Epidermal melanocyte (primary cell): ENCODE measurements at regions not wholly inside any gene's neighbourhood (a gene's known extent, or its start where the extent isn't known, plus 50 kb on each side); places are given as distances from the start of the nearest gene placed in this dataset.

Experiments used
- DNase-seq: peaks from one replicate; pipeline ENCODE4 v3.0.0; 2011; ENCODE audit warnings: low spot score; ENCODE audit not compliant: insufficient read length

GRCh38 chr22:26995235-26995634 lies 337.8 kb downstream of the MIAT start:
- DNase-seq, result no peak

DNA sequence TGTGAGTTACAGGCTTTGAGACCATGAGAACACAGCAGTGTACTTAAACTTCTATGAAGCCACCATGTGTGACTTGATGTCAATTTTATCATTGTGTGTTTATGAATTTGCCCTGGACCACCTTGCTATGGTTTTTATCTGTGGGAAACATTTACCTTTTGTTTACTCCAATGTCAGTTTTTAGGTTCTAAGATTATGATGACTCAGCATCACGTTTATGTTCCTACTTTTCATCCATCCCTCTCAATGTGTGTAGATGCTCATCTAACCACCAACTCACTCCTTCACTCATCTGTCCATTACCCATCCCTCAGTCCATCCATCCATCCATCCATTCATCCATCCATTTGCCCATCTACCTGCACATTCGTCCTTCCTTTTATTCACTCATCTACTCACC lies 338.8 kb downstream of the MIAT start:
- no peak for DNase-seq

DNA sequence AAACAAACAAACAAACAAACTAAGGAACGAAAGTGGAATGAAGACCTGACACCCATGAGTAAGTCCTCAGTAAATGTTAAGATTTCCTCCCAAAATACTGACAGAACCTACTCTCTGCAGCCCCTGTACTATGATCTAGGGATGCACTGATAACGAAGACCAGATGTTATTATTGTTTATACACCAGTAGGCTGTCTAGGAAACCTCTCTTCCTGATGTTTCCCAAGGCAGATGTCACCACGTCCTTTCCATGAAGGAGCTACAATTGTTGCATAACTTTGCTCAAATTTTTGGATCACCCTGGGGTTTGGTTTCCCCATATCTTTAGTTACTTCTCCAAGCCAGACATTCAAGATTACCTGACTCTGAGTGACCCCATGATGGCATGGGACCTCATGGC lies 340.7 kb downstream of the MIAT start:
- DNase-seq, result no peak

DNA sequence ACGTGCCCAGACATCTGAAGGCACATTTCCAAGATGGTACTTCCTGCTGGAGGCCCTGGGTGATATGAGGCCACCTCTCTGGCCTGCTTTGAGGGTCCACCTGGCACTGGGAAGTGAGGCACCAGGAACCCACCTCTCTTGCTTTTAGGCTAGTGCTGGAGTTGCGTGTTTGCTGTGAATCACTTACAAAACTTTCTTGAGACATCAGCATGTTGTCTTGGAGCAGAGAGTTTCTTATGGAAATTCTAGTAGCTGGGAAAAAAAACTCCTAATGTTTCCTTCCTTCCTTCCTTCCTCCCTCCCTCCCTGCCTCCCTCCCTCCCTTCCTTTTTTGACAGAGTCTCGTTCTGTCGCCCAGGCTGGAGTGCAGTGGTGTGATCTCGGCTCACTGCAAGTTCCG lies 341.3 kb downstream of the MIAT start:
- DNase-seq, result no peak

DNA sequence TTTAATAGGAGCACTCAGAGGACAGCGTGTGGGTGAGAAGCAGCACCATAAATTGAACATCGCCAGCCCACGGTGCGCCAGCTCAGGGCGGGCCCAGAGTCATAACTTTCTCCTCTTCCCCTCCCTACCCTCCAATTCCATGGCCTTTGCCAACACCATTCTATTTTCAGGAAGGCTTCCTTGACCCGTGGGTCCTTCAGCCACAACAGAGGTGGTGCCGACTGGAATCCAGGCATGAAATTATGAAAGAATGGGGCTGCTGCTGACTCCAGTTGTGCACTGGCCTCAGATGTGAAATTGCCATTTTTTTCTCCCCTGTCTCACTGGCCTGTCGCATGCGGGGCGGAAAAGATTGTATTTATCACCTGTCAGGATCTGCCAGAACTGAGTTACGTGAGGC lies 345.9 kb downstream of the MIAT start:
- DNase-seq, result no peak

- DNase-seq, result no peak
Observed at GRCh38 chr22:27004434-27004833, 347.0 kb downstream of the MIAT start.

DNA sequence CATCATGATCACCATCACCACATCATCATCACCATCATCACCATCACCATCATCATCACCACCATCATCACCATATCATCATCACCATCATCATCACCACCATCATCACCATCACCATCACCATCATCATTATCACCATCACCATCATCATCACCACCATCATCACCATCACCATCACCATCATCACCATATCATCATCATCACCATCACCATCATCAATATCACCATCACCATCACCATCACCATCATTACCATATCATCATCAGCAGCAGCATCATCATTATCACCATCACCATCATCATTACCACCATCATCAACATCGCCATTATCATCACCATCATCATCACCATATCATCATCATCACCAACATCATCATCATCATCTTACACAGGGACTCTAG lies 351.1 kb downstream of the MIAT start:
- DNase-seq, result no peak

- no peak for DNase-seq
Observed at GRCh38 chr22:27011133-27011532, 353.7 kb downstream of the MIAT start.

DNA sequence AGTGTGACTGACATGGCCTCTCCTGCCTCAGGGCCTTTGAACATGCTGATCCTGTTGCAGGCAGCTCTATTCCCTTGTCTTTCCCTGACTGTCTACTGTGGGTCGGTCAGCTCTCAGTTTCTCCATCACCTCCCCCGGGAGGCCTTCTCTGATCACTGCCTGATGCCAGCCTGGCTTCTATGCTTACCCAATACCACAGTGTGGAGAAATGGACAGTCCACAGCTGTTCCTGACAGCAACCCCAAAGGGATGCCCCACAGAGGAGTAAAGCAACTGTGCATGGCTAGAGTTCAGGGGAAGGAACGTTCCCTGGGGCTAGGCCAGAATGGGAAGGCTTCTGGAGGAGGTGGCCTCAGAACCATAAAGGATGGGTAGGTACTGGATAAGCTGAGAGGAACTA lies 354.3 kb downstream of the MIAT start:
- DNase-seq, result no peak

GRCh38 chr22:27019827-27020226 lies 362.4 kb downstream of the MIAT start:
- DNase-seq, result no peak

DNA sequence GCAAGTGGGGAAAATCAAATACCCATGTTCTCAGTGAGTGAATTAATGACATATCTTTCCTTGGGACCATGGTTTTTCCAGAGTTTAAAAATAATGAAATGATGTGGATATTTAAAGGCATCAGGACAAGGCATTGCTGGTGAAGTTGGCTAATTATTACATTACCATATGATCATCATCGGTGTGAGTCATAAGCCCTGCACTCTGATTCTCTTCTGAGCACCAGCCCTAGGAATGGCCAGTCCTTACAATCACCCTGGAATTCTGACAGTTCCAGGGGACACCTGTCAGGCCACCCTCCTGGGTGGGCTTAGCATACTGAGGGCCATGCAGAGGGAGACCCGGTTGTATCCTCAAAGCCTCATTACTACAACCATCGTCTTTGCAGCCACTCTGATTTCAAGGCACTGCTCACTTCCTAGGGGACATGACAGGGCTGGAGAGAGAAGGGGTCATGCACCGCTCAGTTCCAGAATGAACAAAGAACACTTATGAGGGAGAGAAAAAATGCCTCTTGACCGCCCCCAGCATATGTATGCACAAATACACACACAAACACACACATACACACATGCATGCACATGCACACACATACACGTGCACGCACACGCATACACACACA lies 365.0 kb downstream of the MIAT start:
- no peak for DNase-seq

DNA sequence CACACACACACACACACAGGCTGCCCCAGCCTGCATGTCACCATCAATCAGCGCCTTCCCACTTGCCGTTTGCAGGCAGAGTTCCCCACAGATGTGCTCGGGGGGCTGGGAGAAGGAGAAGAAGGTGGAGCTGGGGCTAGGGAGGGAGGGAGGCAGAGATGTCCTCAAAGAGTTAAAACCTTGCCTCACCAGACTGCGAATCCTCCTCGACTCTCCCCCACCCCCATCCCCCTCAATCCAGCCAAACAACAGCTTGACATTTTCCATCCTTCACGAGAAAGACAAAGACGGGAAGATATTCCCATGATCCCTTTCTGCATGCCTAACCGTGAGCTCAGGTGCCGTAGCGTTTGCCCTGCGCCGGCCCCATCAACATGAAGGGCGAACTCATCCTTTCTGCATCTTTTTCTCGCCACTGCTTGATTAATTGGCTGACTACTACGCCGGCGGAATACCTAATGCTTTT lies 365.5 kb downstream of the MIAT start:
- DNase-seq, result no peak

DNA sequence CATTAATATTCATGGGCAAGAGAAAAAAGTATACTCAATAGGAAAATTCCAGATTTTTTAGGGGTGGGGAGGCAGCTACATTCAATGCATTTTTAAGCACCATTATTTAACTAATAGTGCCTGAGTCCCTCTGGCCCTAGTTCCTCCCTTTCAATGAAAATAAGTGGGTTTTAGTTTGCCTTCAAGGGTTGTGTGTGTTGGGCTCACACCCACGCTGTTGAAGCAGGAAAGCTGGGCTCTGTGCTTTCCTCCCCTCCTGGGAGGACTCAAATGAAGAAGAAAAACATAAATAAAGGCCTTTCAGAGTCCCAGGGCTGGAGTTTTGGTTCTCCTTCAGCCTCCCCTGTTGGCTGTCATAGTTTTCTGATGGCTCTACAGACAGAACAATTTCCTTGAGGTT lies 366.2 kb downstream of the MIAT start:
- DNase-seq, result no peak

- DNase-seq, result no peak
Observed at GRCh38 chr22:27024982-27025381, 367.6 kb downstream of the MIAT start.

DNA sequence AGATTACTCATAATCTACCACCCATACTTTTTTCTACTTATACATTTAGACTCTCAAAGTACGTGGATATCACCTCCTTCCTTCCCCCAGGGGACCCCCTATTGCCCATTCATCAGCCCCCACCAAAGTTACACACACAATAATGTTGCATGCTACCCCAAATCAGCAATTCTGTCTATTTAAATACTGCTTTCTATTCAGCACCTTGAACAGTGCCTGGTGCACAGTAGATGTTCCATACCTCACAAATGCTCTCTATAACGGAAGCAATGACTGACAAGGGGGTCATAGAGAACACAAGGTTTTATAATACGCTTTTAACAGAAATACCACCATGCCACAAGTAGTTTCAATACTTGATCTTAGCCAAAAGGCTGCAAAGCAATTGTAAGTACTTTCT lies 370.7 kb downstream of the MIAT start:
- no peak for DNase-seq

DNA sequence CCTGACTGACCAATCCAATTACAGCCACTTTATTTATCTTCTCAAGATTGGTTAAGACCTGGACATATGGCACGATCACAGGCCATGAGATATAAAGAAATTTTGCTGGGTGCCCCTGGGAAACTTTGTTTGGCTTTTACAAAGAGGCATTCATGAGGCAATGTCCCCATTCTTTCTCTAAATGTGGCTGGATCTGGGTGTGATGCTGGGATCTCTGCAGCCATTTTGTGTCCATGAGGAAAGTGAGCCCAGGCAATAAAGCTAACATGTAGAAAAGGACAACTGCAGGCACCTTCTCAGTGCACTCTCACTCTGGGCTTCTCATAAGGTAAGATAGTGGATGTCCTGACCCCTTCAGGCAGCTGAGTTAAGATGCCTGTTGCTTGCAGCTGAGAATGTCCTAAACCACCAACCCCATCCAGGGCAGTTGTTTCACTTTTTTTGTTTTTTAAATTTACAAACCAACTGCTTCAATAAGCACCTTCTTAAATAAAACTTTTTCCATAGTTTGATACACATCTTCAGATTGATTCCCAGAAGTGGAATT lies 372.3 kb downstream of the MIAT start:
- DNase-seq, result no peak

DNA sequence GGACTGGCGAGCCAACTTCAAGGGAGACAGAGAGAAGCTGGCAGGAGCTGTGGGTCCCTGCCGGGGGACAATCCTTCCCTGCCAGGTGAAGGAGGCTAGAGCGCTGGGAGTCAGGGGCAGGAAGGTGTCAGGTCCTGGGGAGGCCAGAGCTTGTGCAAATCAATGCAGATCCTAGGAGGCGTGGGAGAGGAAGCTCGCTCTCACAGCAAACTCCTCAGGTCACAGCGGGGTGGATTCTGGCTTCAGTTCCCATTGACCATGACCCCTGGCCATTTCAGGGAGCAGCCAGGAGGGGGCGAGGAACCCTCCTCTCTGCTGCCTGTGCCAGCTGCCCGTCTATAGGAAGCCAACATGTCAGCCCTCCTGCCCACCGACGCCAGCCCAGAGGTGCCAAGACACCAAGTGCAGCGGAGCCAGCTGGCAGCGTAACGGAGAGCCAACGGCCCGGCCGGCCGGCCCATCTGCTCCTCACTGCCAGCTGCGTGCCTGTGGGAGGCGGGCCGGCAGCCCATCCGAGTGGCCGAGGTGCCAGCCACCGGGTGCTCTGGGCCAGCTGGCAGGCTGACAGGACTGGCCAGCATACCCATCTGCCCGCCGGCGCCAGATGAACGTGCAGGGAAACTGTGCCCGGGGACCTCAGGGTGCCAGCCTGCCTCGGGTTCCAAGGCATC lies 374.8 kb downstream of the MIAT start:
- no peak for DNase-seq

- no peak for DNase-seq
Observed at GRCh38 chr22:27041745-27042310, 384.4 kb downstream of the MIAT start.

DNA sequence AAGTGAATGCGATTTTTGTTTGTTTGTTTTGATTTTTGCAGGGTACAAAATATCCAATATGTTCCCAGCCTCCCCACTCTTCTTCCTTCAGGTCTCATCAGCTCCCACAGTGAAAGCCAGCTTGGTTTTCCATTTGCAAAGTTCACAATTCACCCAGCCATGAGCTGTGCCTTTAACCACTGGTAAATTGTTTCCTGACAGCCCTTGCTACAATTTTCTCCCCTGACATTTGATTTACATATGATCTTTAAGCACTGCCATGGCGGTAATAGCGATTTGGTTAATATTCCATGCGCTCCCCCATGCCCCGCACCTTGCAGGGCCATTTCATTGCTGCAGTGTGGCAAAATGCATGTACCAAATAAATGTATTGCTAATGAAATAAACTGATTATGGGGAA lies 385.9 kb downstream of the MIAT start:
- DNase-seq, result no peak

DNA sequence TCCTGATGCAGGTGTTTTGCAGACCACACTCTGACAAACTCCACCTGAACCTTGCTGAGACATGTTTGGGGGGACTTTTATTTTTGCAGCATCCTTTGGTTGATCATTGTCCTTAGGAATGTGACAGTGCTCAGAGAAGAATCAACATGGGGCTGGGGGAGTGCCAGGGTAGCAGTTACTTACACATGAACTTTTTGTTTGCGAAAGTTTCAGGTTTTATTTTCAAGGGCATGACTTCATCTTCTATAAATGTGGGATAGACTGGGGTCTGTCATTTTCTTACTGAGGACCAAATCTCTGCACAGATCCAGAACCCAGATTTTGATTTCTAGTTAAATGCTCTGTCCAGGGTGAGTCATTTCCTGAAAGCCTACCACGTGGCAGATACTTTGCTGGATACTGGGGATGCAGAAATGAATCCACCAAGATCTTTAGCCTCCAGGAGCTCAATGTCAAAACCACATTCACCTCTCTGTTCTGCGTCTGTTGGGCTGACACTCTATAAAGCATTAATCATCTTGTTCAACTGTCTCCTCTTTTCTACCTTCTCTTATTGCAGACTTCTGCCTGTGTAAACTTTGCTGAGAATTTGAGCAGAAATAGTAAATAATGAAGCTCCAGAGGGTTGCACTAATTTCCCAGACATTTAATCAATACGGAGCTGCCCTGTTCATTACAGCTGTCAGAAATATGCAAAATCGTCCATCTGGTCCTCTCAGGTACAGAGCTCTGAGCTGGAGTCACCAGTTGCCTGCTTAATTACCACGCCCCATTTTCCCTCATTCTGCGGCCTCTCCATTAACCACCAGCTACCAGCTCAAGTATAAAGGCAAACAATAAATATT lies 387.9 kb downstream of the MIAT start:
- no peak for DNase-seq

DNA sequence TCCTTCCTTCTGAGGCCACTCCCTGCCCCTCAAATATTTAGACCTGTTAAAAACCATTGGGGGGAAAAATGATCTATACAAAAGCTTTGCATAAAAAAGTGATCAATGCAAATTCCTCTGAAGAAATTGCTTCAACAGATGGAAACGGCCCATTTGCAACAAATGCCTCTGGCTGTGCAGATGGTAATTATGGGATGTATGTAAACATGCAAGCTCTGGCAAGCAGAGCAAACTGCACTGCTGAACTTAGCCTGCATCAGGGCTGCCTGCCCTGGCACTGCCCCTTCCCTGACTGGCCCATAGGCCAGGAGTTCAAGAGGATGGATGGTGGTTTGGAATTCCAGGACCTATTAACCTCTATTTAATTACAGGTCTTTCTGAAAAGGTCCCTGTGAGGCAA lies 388.7 kb downstream of the MIAT start:
- DNase-seq, result no peak

DNA sequence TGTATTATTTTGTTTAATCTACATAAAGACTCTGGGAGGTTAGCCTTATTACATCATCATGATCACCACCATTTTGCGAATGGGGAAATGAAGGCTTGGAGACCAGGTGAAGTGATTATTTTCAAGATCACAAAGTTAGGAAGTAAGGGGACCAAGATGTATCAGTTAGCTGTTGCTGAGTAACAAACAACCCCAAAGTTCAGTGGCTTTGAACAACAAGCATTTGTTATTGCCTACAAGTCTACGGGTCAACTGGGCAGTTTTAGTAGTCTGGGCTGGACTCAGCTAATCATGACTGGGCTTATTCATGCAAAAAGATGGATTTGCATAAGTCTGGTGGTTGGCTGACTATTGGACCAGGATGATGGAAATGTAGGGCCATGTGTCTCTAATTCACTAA lies 389.2 kb downstream of the MIAT start:
- DNase-seq, result no peak
